GM18907 (cell line): ENCODE measurements at regions not wholly inside any gene's neighbourhood (a gene's known extent, or its start where the extent isn't known, plus 50 kb on each side); places are given as distances from the start of the nearest gene placed in this dataset.

Experiments
- ATAC-seq: cut with Tn5 transposase; IDR thresholded peaks from one replicate; pipeline ENCODE4 v1.9.1; 2021; ENCODE audit warnings: mild to moderate bottlenecking, moderate library complexity; ENCODE audit not compliant: unreplicated experiment

DNA sequence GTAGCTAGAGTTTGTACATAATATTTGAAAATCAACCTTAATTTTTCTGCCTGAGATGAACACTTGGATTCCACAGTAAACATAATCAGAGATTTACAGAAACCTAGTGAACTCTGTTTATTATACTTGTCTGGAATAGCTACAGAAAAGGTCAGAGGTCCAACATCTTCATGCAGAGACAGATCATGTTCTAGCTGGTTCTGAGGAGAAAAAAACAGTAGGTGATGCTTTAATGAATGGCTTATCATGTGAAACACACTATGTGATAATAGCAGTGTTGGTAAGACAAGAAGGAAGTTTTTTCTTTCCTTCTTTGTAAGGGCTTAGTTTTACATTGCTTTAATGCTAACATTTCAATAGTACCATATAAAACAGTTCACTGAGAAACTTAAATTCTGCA, 846.4 kb upstream of the ZEB2 start:
- ATAC-seq = no peak

GRCh38 chr2:145360129-145360790, 840.3 kb upstream of the ZEB2 start:
- ATAC-seq = no peak

DNA sequence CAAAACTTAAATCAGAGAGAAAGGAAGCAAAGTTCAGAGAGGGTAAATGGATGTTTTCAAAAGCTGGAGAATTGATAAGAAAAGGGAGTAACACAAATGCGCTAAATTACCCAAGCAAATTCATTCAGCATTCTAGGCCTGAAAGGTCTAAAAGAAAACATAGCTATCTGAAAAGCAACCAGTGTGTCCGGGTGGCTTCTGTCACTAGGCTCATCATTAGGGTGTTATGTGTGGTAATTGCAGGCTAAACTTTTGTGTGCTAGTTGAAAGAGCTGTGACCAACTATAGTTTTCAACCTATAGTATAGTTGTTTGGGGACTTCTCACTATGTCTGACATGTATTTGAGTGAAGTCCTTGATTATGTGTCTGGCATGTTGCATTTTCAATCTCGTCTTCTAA, 839.6 kb upstream of the ZEB2 start:
- ATAC-seq = no peak

GRCh38 chr2:145356056-145356455, 836.1 kb upstream of the ZEB2 start:
- ATAC-seq = no peak

- ATAC-seq = no peak
Measured at GRCh38 chr2:145352484-145352883, 832.6 kb upstream of the ZEB2 start.

GRCh38 chr2:145351864-145352425, 832.0 kb upstream of the ZEB2 start:
- no peak for ATAC-seq

DNA sequence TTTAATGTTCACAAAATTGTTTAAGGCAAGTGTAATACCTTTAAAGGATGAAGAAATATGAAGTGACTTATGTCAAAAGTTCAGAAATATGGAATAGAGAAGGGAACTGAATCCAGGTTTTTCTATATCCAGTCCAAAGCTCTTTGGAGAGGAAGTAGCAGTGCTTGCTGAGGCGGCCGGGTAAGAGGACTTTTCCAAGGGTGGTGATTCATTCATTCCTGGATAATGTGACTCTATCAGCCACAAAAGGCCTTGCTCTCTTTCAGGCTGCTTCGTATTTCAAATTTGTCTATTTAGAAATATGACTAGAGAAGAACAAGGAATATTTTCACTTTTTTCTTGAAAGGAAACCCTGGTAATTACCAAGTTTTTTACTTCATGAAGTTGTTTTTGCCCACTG, 830.1 kb upstream of the ZEB2 start:
- ATAC-seq = no peak

DNA sequence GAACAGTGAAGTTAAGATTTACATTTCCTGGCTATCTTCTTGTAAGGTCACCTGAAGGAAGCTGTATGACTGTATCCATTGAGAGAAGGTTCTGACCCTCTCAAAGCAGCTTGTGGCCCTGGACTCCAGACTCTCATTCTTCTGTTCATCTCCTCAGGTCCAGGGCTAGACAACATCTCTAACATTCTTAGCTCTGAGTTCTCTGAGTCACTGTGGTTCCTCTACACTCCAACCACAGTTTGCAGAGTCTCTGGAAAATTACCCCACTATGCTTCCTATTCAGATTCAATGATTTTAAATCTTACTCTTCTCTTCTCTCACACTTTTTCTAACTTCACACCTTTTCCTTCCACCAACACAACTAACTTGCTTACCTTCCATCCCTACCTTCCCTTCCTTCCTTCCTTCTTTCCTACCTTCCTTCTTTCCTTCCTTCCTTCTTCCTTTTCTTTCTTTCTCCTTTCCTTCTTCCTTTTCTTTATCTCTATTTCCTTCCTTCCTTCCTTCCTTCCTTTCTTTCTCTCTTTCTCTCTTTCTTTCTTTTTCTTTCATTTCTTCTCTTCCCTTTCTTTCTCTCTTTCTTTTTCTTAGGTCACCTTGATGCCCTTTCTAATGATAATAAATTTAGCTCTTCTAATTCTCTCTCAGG, 824.3 kb upstream of the ZEB2 start:
- ATAC-seq = no peak

GRCh38 chr2:145343287-145343686, 823.4 kb upstream of the ZEB2 start:
- ATAC-seq = no peak

GRCh38 chr2:145341536-145341935, 821.6 kb upstream of the ZEB2 start:
- ATAC-seq = no peak

DNA sequence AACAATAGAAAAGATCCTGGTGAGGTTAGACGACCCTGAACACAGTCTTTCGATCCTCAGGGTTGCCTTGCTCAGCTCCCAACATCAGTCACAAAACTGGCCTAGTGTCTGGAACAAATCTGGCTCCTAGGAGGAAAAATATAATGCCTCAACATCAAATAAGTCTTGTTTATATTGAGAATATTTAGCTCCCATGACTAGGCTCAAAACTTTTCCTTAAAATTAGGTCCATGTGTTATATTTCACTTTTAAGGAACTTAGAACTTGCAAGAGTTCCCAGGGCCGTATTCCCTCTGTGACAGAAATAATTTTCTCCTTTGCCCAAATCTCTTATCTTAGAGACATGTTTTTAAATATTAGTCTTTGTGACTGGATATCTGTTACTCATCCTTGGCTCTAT, 819.7 kb upstream of the ZEB2 start:
- ATAC-seq = no peak

DNA sequence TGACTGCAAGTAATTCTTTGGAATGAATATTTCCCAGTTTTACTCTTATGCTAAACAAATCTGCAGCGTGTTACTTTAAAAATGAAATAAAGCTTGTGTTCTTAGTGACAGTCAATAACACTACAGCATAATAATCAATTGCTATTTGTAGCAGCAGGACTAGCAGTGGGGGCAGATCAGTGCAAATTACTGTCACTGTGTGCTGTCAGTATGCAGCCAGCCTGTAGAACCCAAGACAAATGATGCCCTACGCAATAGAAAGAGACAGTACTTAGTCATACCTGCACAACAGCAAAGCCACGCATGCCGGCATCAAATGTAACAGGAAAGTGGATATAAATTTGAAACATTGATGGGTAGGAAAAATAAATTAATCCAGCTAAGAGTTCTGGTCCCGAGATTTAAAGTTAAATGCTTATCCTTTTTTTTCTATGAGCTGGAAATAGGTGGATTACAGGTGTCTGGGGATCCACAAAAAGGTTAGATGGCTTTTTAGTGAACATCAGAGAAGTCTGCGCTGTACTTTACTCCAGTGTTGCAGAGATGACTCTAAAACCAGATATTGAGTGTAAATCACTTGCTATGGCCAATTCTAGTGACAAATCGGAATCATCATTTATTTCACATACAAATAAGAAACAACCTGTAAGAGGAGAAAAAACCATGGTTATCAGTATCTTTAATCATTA, 812.4 kb upstream of the ZEB2 start:
- no peak for ATAC-seq

- no peak for ATAC-seq
Measured at GRCh38 chr2:145329971-145330370, 810.1 kb upstream of the ZEB2 start.

DNA sequence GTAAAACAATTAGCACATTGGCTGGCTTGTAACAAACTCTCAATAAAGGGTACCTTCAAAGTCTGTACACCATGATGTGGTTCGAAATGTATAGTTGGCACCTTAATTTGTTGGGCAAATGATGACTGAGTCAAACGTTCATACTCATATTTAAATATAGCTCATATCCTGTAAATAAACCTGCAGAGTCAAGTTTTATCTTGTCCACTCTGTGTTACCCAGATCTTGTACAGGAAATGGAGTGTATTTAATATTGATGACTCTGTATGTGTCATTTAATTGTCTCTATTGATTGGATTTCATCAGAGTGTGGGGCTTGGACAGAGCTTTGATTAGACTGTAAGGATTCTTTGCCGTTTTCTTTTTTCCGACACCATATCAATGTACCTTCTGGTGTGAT, 805.6 kb upstream of the ZEB2 start:
- no peak for ATAC-seq

- no peak for ATAC-seq
Measured at GRCh38 chr2:145324748-145325147, 804.8 kb upstream of the ZEB2 start.

DNA sequence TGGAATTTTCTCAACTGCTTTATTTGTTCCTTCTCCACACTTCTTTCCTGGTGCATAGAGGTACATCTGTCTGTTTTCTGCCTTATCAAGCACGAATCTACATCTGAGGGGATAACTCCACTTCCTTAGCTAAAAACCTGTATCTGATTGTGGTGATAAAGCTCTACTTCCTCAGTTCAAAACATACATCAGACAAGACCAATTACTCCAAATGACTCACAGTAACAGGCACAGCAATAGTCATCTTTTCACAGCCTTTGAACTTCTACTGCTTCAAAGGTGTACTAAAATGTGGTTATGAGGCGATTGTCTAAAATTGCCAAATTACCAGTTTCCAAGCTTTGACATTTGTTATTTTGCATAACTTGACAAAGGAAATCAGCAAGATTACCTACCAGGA, 803.6 kb upstream of the ZEB2 start:
- no peak for ATAC-seq

DNA sequence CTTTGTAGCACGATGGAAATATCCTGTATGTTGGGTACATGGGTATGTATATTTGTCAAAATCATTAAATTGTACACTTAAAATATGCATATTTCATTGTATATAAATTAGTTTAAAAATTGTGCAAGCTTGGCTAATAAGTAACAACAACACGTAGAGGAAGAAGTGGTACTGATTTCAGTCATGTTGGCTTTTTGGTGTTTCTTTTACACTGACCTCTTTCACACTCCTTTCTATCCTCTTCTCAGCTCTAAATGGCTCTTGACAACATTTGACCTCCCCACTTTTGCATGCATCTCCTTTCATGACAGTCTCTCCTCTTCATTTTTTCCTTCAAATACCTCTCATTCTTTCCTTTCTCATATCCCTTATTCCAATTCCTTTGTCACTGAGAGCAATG, 801.4 kb upstream of the ZEB2 start:
- peak; percentile 90 for ATAC-seq

DNA sequence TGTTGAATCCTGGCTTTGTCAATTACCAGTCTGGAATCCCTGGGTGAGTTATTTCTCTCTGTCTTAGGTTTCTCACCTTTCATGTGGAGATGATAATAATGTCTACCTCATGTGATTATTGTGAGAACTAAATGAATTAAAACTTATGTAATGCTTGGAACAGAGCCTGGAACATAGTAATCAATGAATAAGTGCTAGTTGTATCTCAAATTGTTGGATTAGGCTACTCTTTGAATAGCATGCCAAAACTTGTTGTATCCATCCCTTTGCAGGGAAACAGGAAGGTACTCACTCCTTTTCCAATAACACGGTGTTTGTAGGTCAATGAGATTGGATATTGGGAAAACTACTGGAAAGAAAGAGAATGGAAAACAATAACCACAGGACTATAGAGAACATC, 796.6 kb upstream of the ZEB2 start:
- ATAC-seq = no peak

- ATAC-seq = no peak
Measured at GRCh38 chr2:145315053-145315452, 795.1 kb upstream of the ZEB2 start.

DNA sequence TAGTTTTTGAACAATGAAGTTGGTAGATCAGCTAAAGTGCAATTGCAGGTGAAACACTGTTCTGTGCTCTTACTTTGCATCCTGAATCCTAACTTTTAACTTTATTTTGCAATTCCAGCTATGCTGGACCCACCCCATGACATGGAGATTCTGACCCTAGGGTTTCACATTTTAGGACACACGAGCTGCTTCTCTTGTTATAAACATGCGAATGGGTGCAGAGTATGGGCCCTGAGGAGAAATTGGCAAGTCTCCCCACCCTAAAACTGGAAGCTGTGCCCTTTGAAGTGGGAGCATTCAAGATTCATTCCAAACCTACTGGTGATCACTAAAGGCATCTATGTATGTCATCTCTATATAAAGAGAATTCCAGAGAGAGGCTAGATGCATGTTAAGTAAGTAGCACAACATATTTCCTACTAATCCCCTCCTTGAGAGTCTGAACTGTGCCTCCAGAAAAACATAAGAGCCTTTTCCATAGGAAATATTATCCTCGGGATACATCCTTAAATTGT, 794.3 kb upstream of the ZEB2 start:
- ATAC-seq = no peak

DNA sequence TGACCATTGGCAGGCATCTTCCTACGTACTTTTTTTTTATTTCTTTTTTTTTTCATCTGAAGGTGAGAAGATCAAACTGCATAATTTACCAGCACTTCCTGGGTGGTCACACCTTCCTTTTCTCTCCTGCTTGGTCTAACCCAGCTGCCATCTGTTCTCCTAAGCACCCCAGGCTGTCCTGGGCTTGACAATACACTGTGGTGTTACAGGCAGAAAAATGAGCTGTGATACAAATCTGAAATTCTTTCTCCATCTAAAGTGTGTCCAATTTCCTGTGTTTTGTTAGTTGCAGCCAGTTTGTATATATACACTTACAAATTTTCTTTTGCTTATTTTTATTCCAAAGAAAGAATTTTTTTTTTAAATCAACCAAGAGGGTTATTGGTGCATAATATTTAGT, 786.0 kb upstream of the ZEB2 start:
- no peak for ATAC-seq

GRCh38 chr2:145304501-145304900, 784.6 kb upstream of the ZEB2 start:
- no peak for ATAC-seq
